Adrenal gland (tissue), 5 donors: ENCODE measurements at regions not wholly inside any gene's neighbourhood (a gene's known extent, or its start where the extent isn't known, plus 50 kb on each side); places are given as distances from the start of the nearest gene placed in this dataset.

Source experiments
- POLR2A ChIP-seq, 2 donors: fragments of 450-650 bp; IDR thresholded peaks; one replicate each; pipeline ENCODE4 v1.6.1; 2017; ENCODE audit warnings: antibody characterized with exemption in 2 of 2, mild to moderate bottlenecking in 2 of 2, moderate library complexity in 1 of 2
- TF ChIP-seq, protein P1 (sequence below), 6 experiments: fragments of 450-650 bp in 4 of 6; fragments of 200-600 bp in 2 of 6; sonication (generic) in 1 of 6; IDR thresholded peaks; 1 replicate in 5 of 6; 2 replicates in 1 of 6; pipeline versions ENCODE4 v1.5.1 to v1.8.0; 2016 to 2021; ENCODE audit warnings: antibody characterized with exemption in 6 of 6, mild to moderate bottlenecking in 2 of 6, moderate library complexity in 1 of 6
- donor health status: DM: no; HTN: no; CAD: no.

- TF ChIP-seq, protein P1, sequence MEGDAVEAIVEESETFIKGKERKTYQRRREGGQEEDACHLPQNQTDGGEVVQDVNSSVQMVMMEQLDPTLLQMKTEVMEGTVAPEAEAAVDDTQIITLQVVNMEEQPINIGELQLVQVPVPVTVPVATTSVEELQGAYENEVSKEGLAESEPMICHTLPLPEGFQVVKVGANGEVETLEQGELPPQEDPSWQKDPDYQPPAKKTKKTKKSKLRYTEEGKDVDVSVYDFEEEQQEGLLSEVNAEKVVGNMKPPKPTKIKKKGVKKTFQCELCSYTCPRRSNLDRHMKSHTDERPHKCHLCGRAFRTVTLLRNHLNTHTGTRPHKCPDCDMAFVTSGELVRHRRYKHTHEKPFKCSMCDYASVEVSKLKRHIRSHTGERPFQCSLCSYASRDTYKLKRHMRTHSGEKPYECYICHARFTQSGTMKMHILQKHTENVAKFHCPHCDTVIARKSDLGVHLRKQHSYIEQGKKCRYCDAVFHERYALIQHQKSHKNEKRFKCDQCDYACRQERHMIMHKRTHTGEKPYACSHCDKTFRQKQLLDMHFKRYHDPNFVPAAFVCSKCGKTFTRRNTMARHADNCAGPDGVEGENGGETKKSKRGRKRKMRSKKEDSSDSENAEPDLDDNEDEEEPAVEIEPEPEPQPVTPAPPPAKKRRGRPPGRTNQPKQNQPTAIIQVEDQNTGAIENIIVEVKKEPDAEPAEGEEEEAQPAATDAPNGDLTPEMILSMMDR (IDR thresholded peaks at IDR 0.05) = no peak
- TF ChIP-seq POLR2A (IDR thresholded peaks at IDR 0.05) = no peak
Measured at GRCh38 chr2:180520206-180520605, 460.2 kb upstream of the UBE2E3 start.
